ENCODE measurements at regions not wholly inside any gene's neighbourhood (a gene's known extent, or its start where the extent isn't known, plus 50 kb on each side); places are given as distances from the start of the nearest gene placed in this dataset.

DNA sequence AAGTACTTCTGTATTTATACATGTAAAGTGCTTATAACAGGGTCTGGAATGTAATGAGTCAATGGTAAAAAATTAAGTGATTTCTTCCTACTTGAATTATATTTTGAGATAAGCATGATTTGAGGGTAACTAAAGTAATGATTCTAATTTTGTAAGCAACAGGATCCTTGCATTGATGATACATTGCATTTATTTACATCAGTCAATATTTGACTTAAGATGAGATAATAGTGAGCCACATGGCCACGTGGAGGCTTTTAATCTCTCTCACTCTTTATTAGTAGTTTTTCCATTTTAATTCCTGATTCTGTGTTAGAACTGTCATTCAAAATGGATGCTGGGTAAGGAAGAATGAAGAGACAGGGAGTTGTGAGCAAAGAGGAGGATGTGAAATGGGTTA lies 298.1 kb upstream of the PRICKLE1 start:
- no peak for TF ChIP-seq RELA (CRISPR knock-in tag; IDR thresholded peaks at IDR 0.05; ENCODE audit: borderline replicate concordance)
- TF ChIP-seq, protein P1, sequence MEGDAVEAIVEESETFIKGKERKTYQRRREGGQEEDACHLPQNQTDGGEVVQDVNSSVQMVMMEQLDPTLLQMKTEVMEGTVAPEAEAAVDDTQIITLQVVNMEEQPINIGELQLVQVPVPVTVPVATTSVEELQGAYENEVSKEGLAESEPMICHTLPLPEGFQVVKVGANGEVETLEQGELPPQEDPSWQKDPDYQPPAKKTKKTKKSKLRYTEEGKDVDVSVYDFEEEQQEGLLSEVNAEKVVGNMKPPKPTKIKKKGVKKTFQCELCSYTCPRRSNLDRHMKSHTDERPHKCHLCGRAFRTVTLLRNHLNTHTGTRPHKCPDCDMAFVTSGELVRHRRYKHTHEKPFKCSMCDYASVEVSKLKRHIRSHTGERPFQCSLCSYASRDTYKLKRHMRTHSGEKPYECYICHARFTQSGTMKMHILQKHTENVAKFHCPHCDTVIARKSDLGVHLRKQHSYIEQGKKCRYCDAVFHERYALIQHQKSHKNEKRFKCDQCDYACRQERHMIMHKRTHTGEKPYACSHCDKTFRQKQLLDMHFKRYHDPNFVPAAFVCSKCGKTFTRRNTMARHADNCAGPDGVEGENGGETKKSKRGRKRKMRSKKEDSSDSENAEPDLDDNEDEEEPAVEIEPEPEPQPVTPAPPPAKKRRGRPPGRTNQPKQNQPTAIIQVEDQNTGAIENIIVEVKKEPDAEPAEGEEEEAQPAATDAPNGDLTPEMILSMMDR (IDR thresholded peaks at IDR 0.05): no peak
- no peak for TF ChIP-seq SMAD3 (CRISPR knock-in tag; IDR thresholded peaks at IDR 0.05; ENCODE audit: borderline replicate concordance)
- no peak for TF ChIP-seq HMGA2 (CRISPR knock-in tag; IDR thresholded peaks at IDR 0.05)
- no peak for TF ChIP-seq ESRRA (CRISPR knock-in tag; IDR thresholded peaks at IDR 0.05; ENCODE audit: borderline replicate concordance)
- TF ChIP-seq, protein P2, sequence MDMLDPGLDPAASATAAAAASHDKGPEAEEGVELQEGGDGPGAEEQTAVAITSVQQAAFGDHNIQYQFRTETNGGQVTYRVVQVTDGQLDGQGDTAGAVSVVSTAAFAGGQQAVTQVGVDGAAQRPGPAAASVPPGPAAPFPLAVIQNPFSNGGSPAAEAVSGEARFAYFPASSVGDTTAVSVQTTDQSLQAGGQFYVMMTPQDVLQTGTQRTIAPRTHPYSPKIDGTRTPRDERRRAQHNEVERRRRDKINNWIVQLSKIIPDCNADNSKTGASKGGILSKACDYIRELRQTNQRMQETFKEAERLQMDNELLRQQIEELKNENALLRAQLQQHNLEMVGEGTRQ (CRISPR knock-in tag; IDR thresholded peaks at IDR 0.05): no peak
- no peak for TF ChIP-seq TEAD4 (CRISPR knock-in tag; IDR thresholded peaks at IDR 0.05)
- no peak for TF ChIP-seq TEAD1 (CRISPR knock-in tag; IDR thresholded peaks at IDR 0.05)
- no peak for TF ChIP-seq MXD4 (CRISPR knock-in tag; IDR thresholded peaks at IDR 0.05; ENCODE audit: borderline replicate concordance)

All from WTC11 (cell line).